Adrenal gland (tissue), 5 donors: ENCODE measurements at regions not wholly inside any gene's neighbourhood (a gene's known extent, or its start where the extent isn't known, plus 50 kb on each side); places are given as distances from the start of the nearest gene placed in this dataset.

Experiments used
- CTCF ChIP-seq, 6 experiments: fragments of 450-650 bp in 4 of 6; fragments of 200-600 bp in 2 of 6; sonication (generic) in 1 of 6; IDR thresholded peaks; 1 replicate in 5 of 6; 2 replicates in 1 of 6; pipeline versions ENCODE4 v1.5.1 to v1.8.0; 2016 to 2021; ENCODE audit warnings: antibody characterized with exemption in 6 of 6, mild to moderate bottlenecking in 2 of 6, moderate library complexity in 1 of 6
- POLR2A ChIP-seq, 2 donors: fragments of 450-650 bp; IDR thresholded peaks; one replicate each; pipeline ENCODE4 v1.6.1; 2017; ENCODE audit warnings: antibody characterized with exemption in 2 of 2, mild to moderate bottlenecking in 2 of 2, moderate library complexity in 1 of 2
- donor health status: DM: no; HTN: no; CAD: no.

DNA sequence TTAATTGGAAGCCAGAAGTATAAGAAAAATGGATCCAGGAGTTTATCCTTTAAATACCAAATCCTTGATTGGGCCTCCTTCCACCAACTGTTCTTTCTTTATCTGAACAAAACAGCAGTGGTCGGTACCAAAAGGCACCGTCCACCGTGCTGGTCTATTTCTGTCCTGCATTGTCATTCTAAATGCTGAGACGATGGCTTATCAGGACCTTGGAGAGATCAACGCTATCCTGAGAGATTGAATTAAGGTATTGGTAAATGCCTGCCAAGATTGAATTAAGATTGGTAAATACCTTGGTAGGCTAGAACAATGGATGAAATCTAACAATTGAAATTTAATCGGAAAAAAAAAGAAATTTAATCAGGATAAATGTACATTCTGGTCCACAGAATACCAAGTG, 73.4 kb upstream of the SOD1 start:
- TF ChIP-seq CTCF (IDR thresholded peaks at IDR 0.05): no peak
- TF ChIP-seq POLR2A (IDR thresholded peaks at IDR 0.05): no peak
